ENCODE measurements at regions not wholly inside any gene's neighbourhood (a gene's known extent, or its start where the extent isn't known, plus 50 kb on each side); places are given as distances from the start of the nearest gene placed in this dataset.

DNA sequence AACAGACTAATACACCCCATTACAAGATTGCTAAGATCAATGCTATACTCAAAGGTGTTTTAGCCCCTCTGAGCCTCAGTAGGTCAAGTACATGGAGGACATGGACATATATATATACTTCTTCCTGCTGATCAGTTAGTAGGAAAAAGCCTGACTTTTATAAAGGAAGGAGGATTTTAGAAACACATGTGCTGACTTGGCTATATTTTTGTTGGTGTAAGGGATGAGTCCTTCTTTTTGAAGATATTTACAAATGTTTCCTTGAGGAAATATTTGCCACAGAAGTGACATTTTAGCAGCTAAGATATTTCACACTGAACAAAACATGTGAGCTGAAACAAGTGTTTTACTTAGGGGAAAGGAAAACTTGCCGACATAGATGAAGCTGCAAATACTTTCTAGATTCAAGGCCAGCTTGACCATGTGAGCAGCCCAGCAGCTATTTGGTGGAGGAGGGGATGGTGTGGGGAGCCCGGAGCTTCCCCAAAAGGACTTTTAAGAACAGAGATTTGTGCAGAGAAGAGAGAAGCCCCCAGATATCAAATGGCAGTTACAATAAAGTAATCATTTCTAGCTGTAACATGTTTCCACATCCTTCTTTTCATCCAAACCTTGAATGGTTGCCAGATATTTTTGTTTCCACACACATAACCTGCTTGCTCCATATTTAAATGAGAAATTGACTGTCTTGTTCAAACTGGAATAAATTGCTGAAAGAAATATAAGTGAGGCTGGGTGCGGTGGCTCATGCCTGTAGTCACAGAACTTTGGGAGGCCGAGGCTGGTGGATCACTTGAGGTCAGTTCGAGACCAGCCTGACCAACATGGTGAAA, 111.7 kb upstream of the NR2F2 start:
- H4K20me1 ChIP-seq (replicated peaks; ENCODE audit: insufficient read depth) = no peaks in the 10 kb centered on the region
- Mint-ChIP-seq H3K27ac (no peak overlapping the region), H3K9me3 (no peaks in the 10 kb centered on the region), H3K36me3 (ENCODE audit: low read depth) (no peaks in the 10 kb centered on the region), H3K27me3 (ENCODE audit: insufficient read depth, low read depth, poor library complexity) (peaks cover 4% of the 10 kb centered on the region), H3K4me3 (no peak overlapping the region), H3K4me1 (no peaks in the 10 kb centered on the region)
- H3F3A ChIP-seq (replicated peaks; ENCODE audit: low read depth) = no peaks in the 10 kb centered on the region
- H3K9me2 ChIP-seq (ENCODE audit: insufficient read depth) = peaks cover 4% of the 10 kb centered on the region
- no peak for DNase-seq (ENCODE audit: low spot score)
- ATAC-seq = no peak
- no peak overlapping the region for H2AFZ ChIP-seq
- no peaks in the 10 kb centered on the region for H3K4me1 ChIP-seq (ENCODE audit: insufficient read depth)
- no peaks in the 10 kb centered on the region for H3K79me2 ChIP-seq (replicated peaks; ENCODE audit: insufficient read depth)
- H3K4me2 ChIP-seq = no peak overlapping the region
- no peak overlapping the region for H3K27ac ChIP-seq (ENCODE audit: low read depth)
- H3K4me3 ChIP-seq = no peak overlapping the region
- no peaks in the 10 kb centered on the region for H3K36me3 ChIP-seq (ENCODE audit: insufficient read depth)
- TF ChIP-seq ZNF114 (CRISPR knock-in tag; IDR thresholded peaks at IDR 0.05) = no peak
- no peak for TF ChIP-seq POLR2AphosphoS5 (IDR thresholded peaks at IDR 0.05; ENCODE audit: low read depth)
- no peak for TF ChIP-seq EZH2 (IDR thresholded peaks at IDR 0.05; ENCODE audit: low read depth, unreplicated experiment)
- no peak for TF ChIP-seq ZNF331 (CRISPR knock-in tag; IDR thresholded peaks at IDR 0.05; ENCODE audit: low read depth)
- no peak for TF ChIP-seq ETS1 (IDR thresholded peaks at IDR 0.05)
- TF ChIP-seq CREB1 (CRISPR knock-in tag; IDR thresholded peaks at IDR 0.05; ENCODE audit: low read depth) = no peak
- TF ChIP-seq ZNF462 (CRISPR knock-in tag; IDR thresholded peaks at IDR 0.05) = no peak
- no peak for TF ChIP-seq NANOG (IDR thresholded peaks at IDR 0.05; ENCODE audit: borderline replicate concordance)
- TF ChIP-seq, protein P1, sequence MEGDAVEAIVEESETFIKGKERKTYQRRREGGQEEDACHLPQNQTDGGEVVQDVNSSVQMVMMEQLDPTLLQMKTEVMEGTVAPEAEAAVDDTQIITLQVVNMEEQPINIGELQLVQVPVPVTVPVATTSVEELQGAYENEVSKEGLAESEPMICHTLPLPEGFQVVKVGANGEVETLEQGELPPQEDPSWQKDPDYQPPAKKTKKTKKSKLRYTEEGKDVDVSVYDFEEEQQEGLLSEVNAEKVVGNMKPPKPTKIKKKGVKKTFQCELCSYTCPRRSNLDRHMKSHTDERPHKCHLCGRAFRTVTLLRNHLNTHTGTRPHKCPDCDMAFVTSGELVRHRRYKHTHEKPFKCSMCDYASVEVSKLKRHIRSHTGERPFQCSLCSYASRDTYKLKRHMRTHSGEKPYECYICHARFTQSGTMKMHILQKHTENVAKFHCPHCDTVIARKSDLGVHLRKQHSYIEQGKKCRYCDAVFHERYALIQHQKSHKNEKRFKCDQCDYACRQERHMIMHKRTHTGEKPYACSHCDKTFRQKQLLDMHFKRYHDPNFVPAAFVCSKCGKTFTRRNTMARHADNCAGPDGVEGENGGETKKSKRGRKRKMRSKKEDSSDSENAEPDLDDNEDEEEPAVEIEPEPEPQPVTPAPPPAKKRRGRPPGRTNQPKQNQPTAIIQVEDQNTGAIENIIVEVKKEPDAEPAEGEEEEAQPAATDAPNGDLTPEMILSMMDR (conservative IDR thresholded peaks at IDR 0.05; ENCODE audit: low read depth in 2 of 2) = no peak
- TF ChIP-seq JUNB (IDR thresholded peaks at IDR 0.05; ENCODE audit: unreplicated experiment) = no peak
- TF ChIP-seq REST (IDR thresholded peaks at IDR 0.05; ENCODE audit: unreplicated experiment) = no peak
- TF ChIP-seq STAT1 (IDR thresholded peaks at IDR 0.05; ENCODE audit: unreplicated experiment) = no peak
- TF ChIP-seq EZH2phosphoT487 (IDR thresholded peaks at IDR 0.05; ENCODE audit: unreplicated experiment) = no peak
- H3K27me3 ChIP-seq (ENCODE audit: insufficient read depth) = peaks cover 3% of the 10 kb centered on the region; the same call in 1 of the 2 replicates
